RWPE1 (cell line): ENCODE measurements at regions not wholly inside any gene's neighbourhood (a gene's known extent, or its start where the extent isn't known, plus 50 kb on each side); places are given as distances from the start of the nearest gene placed in this dataset.

ENCODE experiments used
- CTCF ChIA-PET: fragments of 350-600 bp; sonication (Branson Sonifier 250); formaldehyde crosslinking; extraction: SDS; loops from one replicate; lab custom pipeline; 2021; lab: Yijun Ruan, JAX
- POLR2A ChIA-PET: fragments of 400-600 bp; formaldehyde crosslinking; extraction: SDS; loops from one replicate; lab custom pipeline; 2020; ENCODE audit warnings: antibody characterized with exemption; ENCODE audit not compliant: low non-redundant PET; lab: Yijun Ruan, JAX
- DNase-seq: peaks from one replicate; pipeline ENCODE4 v3.0.0; 2012; ENCODE audit warnings: low spot score
- H3K27ac ChIP-seq: fragments of 450-650 bp; 2 replicates; pipeline ENCODE4 v1.5.1; 2017
- CTCF ChIP-seq: fragments of 450-650 bp; conservative IDR thresholded peaks from 2 replicates; pipeline ENCODE4 v1.5.1; 2017; ENCODE audit warnings: low read depth, mild to moderate bottlenecking

GRCh38 chr11:81089242-81089641, 1644.4 kb downstream of the FAM181B start:
- ChIA-PET CTCF (no interaction called here), POLR2A (no interaction called here)
- no peak for TF ChIP-seq CTCF
- DNase-seq, result no peak
- no peak overlapping the region for H3K27ac ChIP-seq

- no peak for DNase-seq
- CTCF ChIA-PET, result no interaction called here
- POLR2A ChIA-PET, result no interaction called here
- no peak overlapping the region for H3K27ac ChIP-seq
- no peak for TF ChIP-seq CTCF
These were observed 1639.6 kb upstream of the TENM4 start for GRCh38 chr11:81080476-81080875.

- ChIA-PET CTCF (no interaction called here), POLR2A (no interaction called here)
- DNase-seq, result no peak
- H3K27ac ChIP-seq, result no peak overlapping the region
- no peak for TF ChIP-seq CTCF
These were observed 1631.4 kb upstream of the TENM4 start for GRCh38 chr11:81072273-81072672.

DNA sequence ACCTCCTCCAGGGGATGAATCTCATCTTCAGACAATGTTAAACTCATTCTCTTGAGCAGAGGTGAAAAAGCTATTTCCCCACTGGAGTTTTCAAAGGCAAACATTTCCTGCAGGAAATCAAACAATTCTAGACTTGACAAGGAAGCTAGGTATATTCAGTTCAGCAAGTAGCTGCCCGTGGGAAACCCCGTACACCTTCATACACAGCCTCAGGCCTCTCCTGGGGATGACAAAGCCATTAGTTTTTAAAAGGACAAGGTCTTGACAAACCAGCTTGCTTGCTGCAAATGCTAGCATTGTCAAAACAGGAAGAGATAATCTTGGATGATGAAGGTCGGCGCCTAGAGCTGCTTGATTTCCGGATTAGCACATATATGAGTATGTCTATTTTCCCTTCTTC, 1630.8 kb upstream of the TENM4 start:
- ChIA-PET CTCF (no interaction called here), POLR2A (no interaction called here)
- no peak for TF ChIP-seq CTCF
- DNase-seq, result no peak
- no peak overlapping the region for H3K27ac ChIP-seq

- H3K27ac ChIP-seq, result no peak overlapping the region
- CTCF ChIA-PET, result no interaction called here
- no peak for TF ChIP-seq CTCF
- no peak for DNase-seq
- POLR2A ChIA-PET, result no interaction called here
These were observed 1630.1 kb upstream of the TENM4 start for GRCh38 chr11:81070948-81071347.

DNA sequence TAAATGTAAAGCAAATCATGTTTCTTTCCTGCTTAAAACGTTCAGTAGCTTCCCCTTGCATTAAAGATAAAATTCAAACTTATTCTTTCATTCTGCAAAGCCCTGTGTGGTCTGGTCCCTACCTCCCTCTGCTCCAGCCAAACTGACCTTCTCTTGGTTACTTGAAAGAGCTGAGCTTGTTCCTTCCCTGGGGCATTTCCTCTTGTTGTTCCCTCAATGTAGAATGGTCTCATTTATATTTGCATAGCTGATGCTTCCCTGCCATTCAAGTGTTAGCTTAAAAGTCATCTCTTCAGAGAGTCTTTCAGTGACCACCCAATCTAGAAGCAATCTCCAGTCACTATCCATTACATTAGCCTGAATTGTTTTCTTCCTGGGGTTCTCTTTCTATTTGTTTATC, 1618.5 kb upstream of the TENM4 start:
- no peak overlapping the region for H3K27ac ChIP-seq
- POLR2A ChIA-PET, result no interaction called here
- DNase-seq, result no peak
- no peak for TF ChIP-seq CTCF
- CTCF ChIA-PET, result no interaction called here
